Endothelial cell of umbilical vein (primary cell): ENCODE measurements at regions not wholly inside any gene's neighbourhood (a gene's known extent, or its start where the extent isn't known, plus 50 kb on each side); places are given as distances from the start of the nearest gene placed in this dataset.

Experiments used
- BruUV-seq: library from RNA; stranded (reverse); fragments of 400-500 nt; replicated peaks from 2 replicates; lab custom pipeline; 2021; lab: Mats Ljungman, UMichigan
- CTCF ChIA-PET: fragments of 300-600, 350-600 bp; sonication (Branson Sonifier 250); formaldehyde crosslinking; loops from one replicate; lab custom pipeline; 2021; ENCODE audit warnings: antibody characterized with exemption, inconsistent platforms; lab: Charles Lee
- POLR2A ChIA-PET: fragments of 300-600, 350-600 bp; sonication (Branson Sonifier 250); formaldehyde crosslinking; loops from one replicate; lab custom pipeline; 2021; ENCODE audit warnings: antibody characterized with exemption, inconsistent platforms; lab: Charles Lee
- DNase-seq: peaks from one replicate; pipeline ENCODE4 v3.0.0-alpha.2; 2011; ENCODE audit warnings: low read depth, low spot score
- FAIRE-seq: peaks from 2 replicates; lab custom pipeline; 2011; peaks lifted over from hg19 to GRCh38; lab: Jason Lieb, UNC
- H2AFZ ChIP-seq: 2 replicates; pipeline ENCODE4 v1.6.0; 2012; ENCODE audit warnings: low read depth, low read length, control low read depth, inconsistent platforms
- H3K27ac ChIP-seq: 2 replicates; pipeline ENCODE4 v1.5.1; 2011; ENCODE audit warnings: low read depth, mild to moderate bottlenecking, control low read depth, low read length, moderate library complexity; ENCODE audit not compliant: insufficient read depth
- H3K27me3 ChIP-seq, 2 experiments: 2 replicates each; pipeline versions ENCODE4 v1.6.0 to v1.6.1; 2011; ENCODE audit warnings: low read length in 2 of 2, mixed read lengths in 1 of 2; ENCODE audit not compliant: control insufficient read depth in 2 of 2, insufficient read depth in 2 of 2
- H3K36me3 ChIP-seq, 2 experiments: 2 replicates in 1 of 2; 3 replicates in 1 of 2; pipeline ENCODE4 v1.5.1; 2011; ENCODE audit warnings: low read length in 2 of 2, mild to moderate bottlenecking in 1 of 2, moderate library complexity in 1 of 2; ENCODE audit not compliant: control insufficient read depth in 2 of 2, insufficient read depth in 2 of 2; ENCODE audit errors: extremely low read depth in 1 of 2
- H3K4me1 ChIP-seq: 3 replicates; pipeline ENCODE4 v1.5.1; 2011; ENCODE audit warnings: mild to moderate bottlenecking, low read length; ENCODE audit not compliant: control insufficient read depth, insufficient read depth; ENCODE audit errors: extremely low read depth
- H3K4me2 ChIP-seq: 2 replicates; pipeline ENCODE4 v1.6.1; 2011; ENCODE audit warnings: low read length, control low read depth, mixed read lengths; ENCODE audit not compliant: insufficient read depth
- H3K4me3 ChIP-seq, 3 experiments: fragments of 200-600 bp in 1 of 3; sonication (generic), shearing (Covaris generic) in 1 of 3; replicated peaks in 1 of 3; 2 replicates each; pipeline ENCODE4 v1.5.1; 2011 to 2016; ENCODE audit warnings: control low read depth in 3 of 3, low read length in 3 of 3, mild to moderate bottlenecking in 2 of 3, inconsistent platforms in 1 of 3, low read depth in 1 of 3, moderate library complexity in 1 of 3; ENCODE audit not compliant: insufficient read depth in 1 of 3
- H3K79me2 ChIP-seq: 2 replicates; pipeline ENCODE4 v1.6.0; 2012; ENCODE audit warnings: low read length, inconsistent platforms; ENCODE audit not compliant: control insufficient read depth, insufficient read depth
- H3K9ac ChIP-seq: replicated peaks from 2 replicates; pipeline ENCODE3; 2011; ENCODE audit warnings: low read length, control low read depth; ENCODE audit not compliant: insufficient read depth; ENCODE audit errors: extremely low read depth
- H3K9me1 ChIP-seq: replicated peaks from 3 replicates; pipeline ENCODE4 v1.6.0; 2011; ENCODE audit warnings: mild to moderate bottlenecking, low read length; ENCODE audit not compliant: control insufficient read depth, insufficient read depth; ENCODE audit errors: extremely low read depth
- H3K9me3 ChIP-seq: replicated peaks from 2 replicates; pipeline ENCODE4 v1.5.1; 2012; ENCODE audit warnings: low read length, inconsistent platforms; ENCODE audit not compliant: control insufficient read depth, insufficient read depth
- H4K20me1 ChIP-seq: replicated peaks from 2 replicates; pipeline ENCODE3; 2011; ENCODE audit warnings: mild to moderate bottlenecking, low read length; ENCODE audit not compliant: control insufficient read depth, insufficient read depth; ENCODE audit errors: extremely low read depth
- EZH2 ChIP-seq: IDR thresholded peaks from 2 replicates; pipeline ENCODE4 v1.6.1; 2012; ENCODE audit warnings: borderline replicate concordance, low read depth, mild to moderate bottlenecking, moderate library complexity, low read length, inconsistent platforms; ENCODE audit not compliant: severe bottlenecking
- FOS ChIP-seq: IDR thresholded peaks from 2 replicates; pipeline ENCODE4 v1.6.1; 2011; ENCODE audit warnings: mild to moderate bottlenecking, low read length, moderate library complexity, borderline replicate concordance; ENCODE audit not compliant: insufficient read depth
- GATA2 ChIP-seq: IDR thresholded peaks from 2 replicates; pipeline ENCODE4 v1.7.0; 2011; ENCODE audit warnings: low read depth, mild to moderate bottlenecking, moderate library complexity, mixed read lengths, low read length; ENCODE audit not compliant: insufficient read length, insufficient read depth
- JUN ChIP-seq: IDR thresholded peaks from 2 replicates; pipeline ENCODE4 v1.6.1; 2011; ENCODE audit warnings: borderline replicate concordance, low read depth; ENCODE audit not compliant: insufficient read length, insufficient read depth
- MYC ChIP-seq: IDR thresholded peaks from one replicate; pipeline ENCODE4 v1.6.1; 2011; ENCODE audit warnings: mild to moderate bottlenecking, low read depth, low read length
- POLR2A ChIP-seq: IDR thresholded peaks from 2 replicates; pipeline ENCODE4 v1.6.1; 2012; ENCODE audit warnings: low read depth, mild to moderate bottlenecking, control low read depth, low read length
- POLR2AphosphoS5 ChIP-seq: IDR thresholded peaks from 2 replicates; pipeline ENCODE4 v1.6.1; 2012; ENCODE audit warnings: low read depth, mild to moderate bottlenecking, control low read depth, low read length, moderate library complexity; ENCODE audit not compliant: insufficient read depth
- dilution Hi-C: fragments of 300-500 bp; cut with MboI; formaldehyde crosslinking; loops from one replicate; pipeline ENCODE4 v1.15.0; 2019; ENCODE audit warnings: low sequenced_read_pairs; ENCODE audit not compliant: extremely low pct_ligation_motif_present
- intact Hi-C: fragments of 100-400 bp; cut with micrococcal nuclease; formaldehyde crosslinking; loops from one replicate; pipeline ENCODE4 v1.10.0; 2022
- TF ChIP-seq, protein P1 (sequence below), 2 donors: IDR thresholded peaks; 1 replicate in 1 of 2; 2 replicates in 1 of 2; pipeline ENCODE4 v1.5.1; 2011; ENCODE audit warnings: low read length in 2 of 2, mild to moderate bottlenecking in 2 of 2, moderate library complexity in 2 of 2, control low read depth in 1 of 2, inconsistent platforms in 1 of 2, low read depth in 1 of 2; ENCODE audit not compliant: insufficient read depth in 1 of 2; ENCODE audit errors: extremely low read depth in 1 of 2
- TF ChIP-seq, protein P2 (sequence below): IDR thresholded peaks from 2 replicates; pipeline ENCODE4 v1.6.1; 2011; ENCODE audit not compliant: insufficient read depth, insufficient read length

DNA sequence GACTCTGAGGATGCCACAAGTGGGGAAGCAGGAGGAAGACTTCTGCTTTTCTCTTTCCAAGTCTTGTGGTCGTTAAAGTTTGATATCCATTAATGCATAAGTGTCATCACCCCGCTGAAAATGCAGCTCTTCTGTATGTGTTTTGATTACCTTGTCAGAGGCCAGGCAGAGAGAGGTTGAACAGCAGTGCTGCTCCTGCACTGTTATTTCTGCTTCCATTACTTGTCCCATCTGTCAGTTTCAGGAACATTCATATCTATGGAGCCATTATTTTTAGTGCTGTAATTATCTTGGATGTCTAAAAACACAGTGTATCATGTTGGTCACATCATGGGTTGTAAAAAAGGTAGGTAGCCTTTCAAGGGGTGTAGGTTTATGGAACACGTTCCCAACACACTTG is 62.0 kb upstream of the ESX1 start:
- H3K4me3 ChIP-seq, result no peak overlapping the region
- TF ChIP-seq GATA2 (no peak), MYC (no peak), JUN (no peak)
- TF ChIP-seq, protein P1, sequence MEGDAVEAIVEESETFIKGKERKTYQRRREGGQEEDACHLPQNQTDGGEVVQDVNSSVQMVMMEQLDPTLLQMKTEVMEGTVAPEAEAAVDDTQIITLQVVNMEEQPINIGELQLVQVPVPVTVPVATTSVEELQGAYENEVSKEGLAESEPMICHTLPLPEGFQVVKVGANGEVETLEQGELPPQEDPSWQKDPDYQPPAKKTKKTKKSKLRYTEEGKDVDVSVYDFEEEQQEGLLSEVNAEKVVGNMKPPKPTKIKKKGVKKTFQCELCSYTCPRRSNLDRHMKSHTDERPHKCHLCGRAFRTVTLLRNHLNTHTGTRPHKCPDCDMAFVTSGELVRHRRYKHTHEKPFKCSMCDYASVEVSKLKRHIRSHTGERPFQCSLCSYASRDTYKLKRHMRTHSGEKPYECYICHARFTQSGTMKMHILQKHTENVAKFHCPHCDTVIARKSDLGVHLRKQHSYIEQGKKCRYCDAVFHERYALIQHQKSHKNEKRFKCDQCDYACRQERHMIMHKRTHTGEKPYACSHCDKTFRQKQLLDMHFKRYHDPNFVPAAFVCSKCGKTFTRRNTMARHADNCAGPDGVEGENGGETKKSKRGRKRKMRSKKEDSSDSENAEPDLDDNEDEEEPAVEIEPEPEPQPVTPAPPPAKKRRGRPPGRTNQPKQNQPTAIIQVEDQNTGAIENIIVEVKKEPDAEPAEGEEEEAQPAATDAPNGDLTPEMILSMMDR (IDR thresholded peaks at IDR 0.05; ENCODE audit: extremely low read depth in 1 of 2, insufficient read depth in 1 of 2, low read depth in 1 of 2, low read length in 2 of 2), result no peak
- TF ChIP-seq, protein P2, sequence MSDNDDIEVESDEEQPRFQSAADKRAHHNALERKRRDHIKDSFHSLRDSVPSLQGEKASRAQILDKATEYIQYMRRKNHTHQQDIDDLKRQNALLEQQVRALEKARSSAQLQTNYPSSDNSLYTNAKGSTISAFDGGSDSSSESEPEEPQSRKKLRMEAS, result no peak
- dilution Hi-C loops (no loop called here), intact Hi-C loops (no loop called here)
- peaks cover 29% of the 10 kb centered on the region for H3K4me1 ChIP-seq
- CTCF ChIA-PET, result interaction anchor here (1.8 kb wide), 1 partner anchor 35 kb away, joined by 5 read pairs; no protein-coding TSS in a partner anchor
- DNase-seq (no peak), FAIRE-seq (no peak)
- POLR2A ChIA-PET, result no interaction called here
- no peaks in the 10 kb centered on the region for H3K79me2 ChIP-seq
- H3K4me2 ChIP-seq, result no peak overlapping the region
- H3K9me3 ChIP-seq, result no peaks in the 10 kb centered on the region
- BruUV-seq, result no TSS peak
- H4K20me1 ChIP-seq, result no peaks in the 10 kb centered on the region
- no peak overlapping the region for H2AFZ ChIP-seq
- H3K9ac ChIP-seq, result no peak overlapping the region
- H3K27ac ChIP-seq, result no peak overlapping the region
- H3K36me3 ChIP-seq, result no peaks in the 10 kb centered on the region
- H3K27me3 ChIP-seq, result no peaks in the 10 kb centered on the region
- no peaks in the 10 kb centered on the region for H3K9me1 ChIP-seq

DNA sequence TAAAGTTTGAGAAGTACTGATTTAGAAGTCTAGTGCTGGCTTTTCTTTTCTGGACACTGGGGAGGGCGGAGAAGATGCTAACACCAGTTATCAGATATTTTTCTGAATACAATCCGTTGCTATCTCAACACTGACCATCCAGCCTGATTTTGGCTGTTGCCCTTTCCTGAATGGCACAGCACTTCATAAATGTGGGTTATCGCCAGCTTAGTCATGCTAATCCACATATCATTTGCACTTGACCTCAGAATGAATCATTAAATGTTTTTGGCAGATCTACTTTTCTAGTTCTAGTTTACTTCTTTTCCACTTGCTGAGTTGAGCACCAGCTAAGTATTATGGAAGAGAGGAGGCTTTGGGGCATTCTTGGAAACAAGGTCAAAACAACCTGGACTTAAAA is 60.8 kb upstream of the ESX1 start:
- dilution Hi-C loops, result no loop called here
- Histone ChIP-seq H3K4me1 (peaks cover 29% of the 10 kb centered on the region), H3K9me3 (no peaks in the 10 kb centered on the region), H3K9me1 (no peaks in the 10 kb centered on the region), H3K36me3 (no peaks in the 10 kb centered on the region), H3K79me2 (no peaks in the 10 kb centered on the region), H3K27ac (peak overlapping the region; percentile 55), H3K4me2 (no peak overlapping the region), H3K27me3 (no peaks in the 10 kb centered on the region), H3K4me3 (no peak overlapping the region), H3K9ac (peak overlapping the region; percentile 31), H4K20me1 (no peaks in the 10 kb centered on the region), H2AFZ (no peak overlapping the region)
- peak; percentile 44 for TF ChIP-seq JUN
- TF ChIP-seq POLR2AphosphoS5, result peak; percentile 57
- peak; percentile 83 for TF ChIP-seq FOS
- no peak for TF ChIP-seq MYC
- no peak for TF ChIP-seq EZH2
- TF ChIP-seq, protein P1 (IDR thresholded peaks at IDR 0.05; ENCODE audit: extremely low read depth in 1 of 2, insufficient read depth in 1 of 2, low read depth in 1 of 2, low read length in 2 of 2), result no peak
- no peak for TF ChIP-seq POLR2A
- peak; percentile 92 for TF ChIP-seq GATA2
- TF ChIP-seq, protein P2, result no peak
- ChIA-PET CTCF (interaction anchor here (1.6 to 1.8 kb wide), 3 partner anchors 20 to 36 kb away, joined by 5 to 6 read pairs (median 5); no protein-coding TSS in a partner anchor), POLR2A (no interaction called here)
- intact Hi-C loops, result loop anchor here (1.0 kb wide), 1 partner anchor 28 kb away; no protein-coding TSS in a partner anchor
- peak; percentile 61 for DNase-seq
- no TSS peak for BruUV-seq
- FAIRE-seq, result peak; percentile 65
